ENCODE measurements at regions not wholly inside any gene's neighbourhood (a gene's known extent, or its start where the extent isn't known, plus 50 kb on each side); places are given as distances from the start of the nearest gene placed in this dataset.
"Not testable (repeated sequence)": the region's sequence is repeated elsewhere in the genome, so short reads cannot be mapped to it uniquely, and the experiment has no call there.

DNA sequence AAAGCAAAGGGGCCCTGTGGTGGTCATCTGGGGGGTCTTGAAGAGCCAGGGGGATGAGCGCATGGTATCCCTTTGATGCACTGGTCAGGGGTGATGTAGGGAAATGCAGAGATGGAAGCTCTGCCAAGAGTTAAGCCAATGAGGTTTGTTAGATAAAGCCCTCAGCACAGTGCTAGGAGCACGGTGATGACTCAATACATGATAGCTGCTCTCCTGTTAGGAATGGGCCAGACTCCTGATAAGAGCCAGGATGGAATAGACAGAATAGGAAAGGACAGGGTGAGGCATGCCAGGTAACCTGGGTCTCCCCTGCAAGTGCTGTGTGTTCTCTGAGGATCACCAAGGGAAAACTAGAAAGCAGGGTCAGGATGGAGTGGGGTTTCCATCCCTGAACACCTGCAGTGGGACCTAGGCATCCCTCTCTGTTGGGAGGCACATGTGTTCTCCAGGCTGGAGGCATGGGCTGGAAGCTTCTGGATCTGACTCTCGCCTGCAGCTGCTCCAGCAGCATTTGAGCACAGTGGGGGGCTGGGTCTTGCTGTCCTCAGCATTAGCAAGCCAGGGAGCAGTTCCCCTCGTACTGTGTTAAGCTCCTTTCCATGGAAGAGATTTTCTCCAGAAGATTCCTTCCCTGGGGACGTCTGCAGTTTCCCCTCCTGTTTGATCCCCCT is 71.8 kb upstream of the TIAM2 start:
- DNase-seq = no peak

DNA sequence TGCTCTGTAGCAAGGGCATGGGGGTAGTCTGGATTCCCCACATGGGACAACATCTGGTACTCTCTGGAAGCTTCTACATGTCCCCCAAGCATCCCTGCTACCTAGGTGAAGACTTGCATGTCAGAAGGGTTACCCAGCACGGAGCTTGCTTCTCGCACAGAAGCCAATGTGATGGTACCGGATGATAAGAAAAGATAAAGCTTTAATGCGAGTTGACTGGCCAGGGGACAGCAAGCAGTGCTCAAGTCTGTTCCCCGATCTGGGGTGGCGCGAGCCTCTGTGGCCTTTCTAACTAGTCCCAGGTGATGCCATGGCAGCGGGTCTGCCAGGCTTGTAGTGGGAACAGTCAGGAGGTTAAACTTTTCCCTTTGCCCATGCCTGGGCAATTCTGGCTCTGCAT is 70.0 kb upstream of the TIAM2 start:
- DNase-seq = no peak

GRCh38 chr6:154926366-154926765 is 68.7 kb upstream of the TIAM2 start:
- no peak for DNase-seq

GRCh38 chr6:154928325-154928922 is 66.7 kb upstream of the TIAM2 start:
- peak; percentile 73 for DNase-seq

GRCh38 chr6:154930451-154930851 is 64.7 kb upstream of the TIAM2 start:
- no peak for DNase-seq

DNA sequence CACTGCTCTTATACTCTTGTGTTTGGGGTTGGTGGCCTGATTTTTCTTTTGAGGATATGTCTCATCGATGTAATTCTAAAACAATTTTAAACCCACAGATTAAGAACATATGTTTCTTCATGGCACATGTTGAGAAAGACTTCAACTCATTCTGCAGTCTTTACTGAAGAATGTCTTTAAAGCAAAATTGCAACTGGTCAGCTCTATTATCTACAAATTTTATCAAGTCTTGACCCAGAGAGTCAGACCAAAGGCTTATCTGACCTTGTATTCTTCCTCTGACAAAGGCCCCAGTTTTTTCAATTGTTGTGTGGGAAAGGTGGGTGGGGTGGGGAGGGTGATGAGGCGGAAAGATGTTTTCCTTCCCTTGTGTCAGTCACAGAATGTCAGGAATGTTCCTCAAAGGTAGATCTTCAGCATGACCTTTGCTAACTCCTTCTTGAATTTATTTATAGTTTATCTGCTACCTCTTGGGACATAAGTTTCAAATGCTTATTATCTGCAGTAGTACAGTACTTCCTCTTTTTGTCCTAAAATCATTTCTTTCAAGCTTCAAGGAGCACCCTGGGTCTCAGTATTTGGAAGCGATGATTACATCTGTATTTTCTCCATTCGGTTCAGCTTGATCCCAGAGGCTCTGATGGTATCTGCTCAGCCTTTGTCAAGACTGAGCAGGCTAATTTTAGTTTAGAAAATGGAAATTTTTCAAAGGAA is 63.2 kb upstream of the TIAM2 start:
- DNase-seq = no peak

- no peak for DNase-seq
Observed at GRCh38 chr6:154932515-154933027, 62.5 kb upstream of the TIAM2 start.

- no peak for DNase-seq
Observed at GRCh38 chr6:154933181-154933827, 61.8 kb upstream of the TIAM2 start.

- DNase-seq = no peak
Observed at GRCh38 chr6:154937306-154938220, 57.6 kb upstream of the TIAM2 start.

GRCh38 chr6:154938221-154938580 is 56.9 kb upstream of the TIAM2 start:
- DNase-seq = no peak

GRCh38 chr6:154938727-154939285 is 56.3 kb upstream of the TIAM2 start:
- DNase-seq = not testable (repeated sequence)

DNA sequence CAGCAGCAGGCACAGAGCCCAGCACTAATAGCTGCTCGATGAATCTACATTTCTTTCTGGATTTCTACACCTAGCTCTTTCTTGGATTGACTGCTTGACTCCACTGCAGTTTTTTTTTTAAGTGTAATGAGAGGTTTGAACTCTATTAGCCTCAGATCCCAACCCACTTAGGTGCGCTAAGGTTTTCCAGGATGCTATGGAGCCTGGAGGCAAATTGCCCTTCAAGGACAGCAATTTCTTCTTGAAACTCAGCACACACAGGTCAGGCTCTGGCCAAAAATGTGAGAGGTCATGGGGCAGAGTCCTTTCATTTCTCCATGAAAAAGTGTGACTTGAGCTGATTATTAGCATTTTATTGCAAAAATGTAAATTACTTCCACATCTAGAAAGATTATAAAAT is 52.3 kb upstream of the TIAM2 start:
- no peak for DNase-seq

DNA sequence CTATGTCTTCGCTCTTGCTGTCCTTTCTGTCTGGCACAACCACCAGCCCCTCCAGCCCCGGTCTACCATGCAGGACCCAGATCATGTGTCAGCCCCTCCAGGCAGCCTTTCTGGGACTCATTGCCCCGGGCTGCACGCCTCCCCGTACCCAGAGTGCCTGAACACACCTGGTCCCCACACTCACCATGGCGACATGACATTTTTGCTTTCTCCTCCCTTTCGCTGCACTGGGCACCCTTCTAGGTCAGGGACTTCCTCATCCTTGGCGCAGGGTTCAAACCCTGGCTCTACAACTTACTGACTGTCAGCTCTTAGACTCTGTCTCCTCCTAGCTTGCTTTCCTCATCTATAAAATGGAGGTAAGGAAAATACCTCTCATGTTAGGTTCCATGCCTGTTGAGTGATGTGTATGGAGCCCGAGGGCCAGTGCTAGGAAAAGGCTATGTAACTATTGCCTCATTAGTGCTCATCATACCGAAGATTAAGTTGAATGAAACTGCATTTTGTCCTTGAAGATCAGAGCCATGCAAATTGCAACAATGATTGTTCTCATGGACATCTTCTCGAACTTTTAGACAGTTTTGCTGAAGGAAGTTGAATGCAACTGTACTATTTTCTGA is 49.7 kb upstream of the TIAM2 start:
- no peak for DNase-seq

All from stimulated activated CD4-positive, alpha-beta T cell treated with anti-CD3 and anti-CD28 coated beads, Interleukin-2, amount 100 ng/mL, for 48 hours (primary cell).